Esophagus muscularis mucosa (tissue), 4 donors: ENCODE measurements at regions not wholly inside any gene's neighbourhood (a gene's known extent, or its start where the extent isn't known, plus 50 kb on each side); places are given as distances from the start of the nearest gene placed in this dataset.

ENCODE experiments used
- DNase-seq: peaks from one replicate; pipeline ENCODE4 v3.0.0-alpha.2; 2017; ENCODE audit errors: extremely low spot score
- H3K27ac ChIP-seq, 4 donors: fragments of 200-600 bp; sonication (generic); replicated peaks in 1 of 4; 1 replicate in 3 of 4; 2 replicates in 1 of 4; pipeline ENCODE4 v1.5.1; 2016 to 2019; ENCODE audit warnings: mild to moderate bottlenecking in 1 of 4
- H3K27me3 ChIP-seq, 4 donors: fragments of 200-600 bp; sonication (generic); one replicate each; pipeline versions ENCODE4 v1.5.1 to v1.6.0; 2016 to 2019
- H3K36me3 ChIP-seq, 4 donors: fragments of 200-600 bp; sonication (generic); one replicate each; pipeline ENCODE4 v1.5.1; 2016 to 2019
- H3K4me1 ChIP-seq, 4 donors: fragments of 200-600 bp; sonication (generic); one replicate each; pipeline ENCODE4 v1.5.1; 2016 to 2019
- H3K4me3 ChIP-seq, 4 donors: fragments of 200-600 bp; sonication (generic); 1 replicate in 2 of 4; 2 replicates in 2 of 4; pipeline ENCODE4 v1.5.1; 2016 to 2019; ENCODE audit warnings: mild to moderate bottlenecking in 4 of 4, moderate library complexity in 1 of 4
- H3K9me3 ChIP-seq, 4 donors: fragments of 200-600 bp; sonication (generic); 1 replicate in 3 of 4; 2 replicates in 1 of 4; pipeline ENCODE4 v1.5.1; 2016 to 2019
- EP300 ChIP-seq: sonication (generic); formaldehyde crosslinking; IDR thresholded peaks from one replicate; pipeline ENCODE4 v1.6.1; 2017; ENCODE audit warnings: antibody characterized with exemption
- POLR2A ChIP-seq: fragments of 450-650 bp; IDR thresholded peaks from one replicate; pipeline ENCODE4 v1.6.1; 2017; ENCODE audit warnings: antibody characterized with exemption, moderate library complexity, mild to moderate bottlenecking, low read depth
- POLR2AphosphoS5 ChIP-seq, 2 donors: sonication (generic); formaldehyde crosslinking; IDR thresholded peaks; one replicate each; pipeline ENCODE4 v1.6.1; 2017; ENCODE audit warnings: antibody characterized with exemption in 2 of 2
- WGBS: methylation state at CpG from one replicate; pipeline ENCODE4 v1.1.5; 2018; 5-methylcytosine and 5-hydroxymethylcytosine counted together
- intact Hi-C: fragments of 100-400 bp; cut with DNase I; formaldehyde crosslinking; loops from one replicate; pipeline ENCODE4 v1.15.1; 2023
- TF ChIP-seq, protein P1 (sequence below), 3 experiments: fragments of 200-600 bp in 2 of 3; fragments of 450-650 bp in 1 of 3; sonication (generic) in 2 of 3; IDR thresholded peaks; one replicate each; pipeline ENCODE4 v1.5.1; 2017 to 2019; ENCODE audit warnings: antibody characterized with exemption in 3 of 3, mild to moderate bottlenecking in 2 of 3, moderate library complexity in 1 of 3

GRCh38 chr18:11323359-11323819, 174.0 kb upstream of the PIEZO2 start:
- Histone ChIP-seq H3K36me3 (no peaks in the 10 kb centered on the region), H3K9me3 (no peaks in the 10 kb centered on the region), H3K27me3 (no peaks in the 10 kb centered on the region), H3K4me1 (peaks cover 0 to 12% (median 5%) of the 10 kb centered on the region in 4 donors), H3K27ac (no peak overlapping the region), H3K4me3 (no peak overlapping the region)
- no peak for TF ChIP-seq POLR2A
- TF ChIP-seq, protein P1, sequence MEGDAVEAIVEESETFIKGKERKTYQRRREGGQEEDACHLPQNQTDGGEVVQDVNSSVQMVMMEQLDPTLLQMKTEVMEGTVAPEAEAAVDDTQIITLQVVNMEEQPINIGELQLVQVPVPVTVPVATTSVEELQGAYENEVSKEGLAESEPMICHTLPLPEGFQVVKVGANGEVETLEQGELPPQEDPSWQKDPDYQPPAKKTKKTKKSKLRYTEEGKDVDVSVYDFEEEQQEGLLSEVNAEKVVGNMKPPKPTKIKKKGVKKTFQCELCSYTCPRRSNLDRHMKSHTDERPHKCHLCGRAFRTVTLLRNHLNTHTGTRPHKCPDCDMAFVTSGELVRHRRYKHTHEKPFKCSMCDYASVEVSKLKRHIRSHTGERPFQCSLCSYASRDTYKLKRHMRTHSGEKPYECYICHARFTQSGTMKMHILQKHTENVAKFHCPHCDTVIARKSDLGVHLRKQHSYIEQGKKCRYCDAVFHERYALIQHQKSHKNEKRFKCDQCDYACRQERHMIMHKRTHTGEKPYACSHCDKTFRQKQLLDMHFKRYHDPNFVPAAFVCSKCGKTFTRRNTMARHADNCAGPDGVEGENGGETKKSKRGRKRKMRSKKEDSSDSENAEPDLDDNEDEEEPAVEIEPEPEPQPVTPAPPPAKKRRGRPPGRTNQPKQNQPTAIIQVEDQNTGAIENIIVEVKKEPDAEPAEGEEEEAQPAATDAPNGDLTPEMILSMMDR (IDR thresholded peaks at IDR 0.05): no peak
- TF ChIP-seq POLR2AphosphoS5 (IDR thresholded peaks at IDR 0.05): no peak
- no peak for TF ChIP-seq EP300
- 83% methylated on average over 11 of the region's 11 CpGs for WGBS
- no peak for DNase-seq
- intact Hi-C loops: no loop called here

DNA sequence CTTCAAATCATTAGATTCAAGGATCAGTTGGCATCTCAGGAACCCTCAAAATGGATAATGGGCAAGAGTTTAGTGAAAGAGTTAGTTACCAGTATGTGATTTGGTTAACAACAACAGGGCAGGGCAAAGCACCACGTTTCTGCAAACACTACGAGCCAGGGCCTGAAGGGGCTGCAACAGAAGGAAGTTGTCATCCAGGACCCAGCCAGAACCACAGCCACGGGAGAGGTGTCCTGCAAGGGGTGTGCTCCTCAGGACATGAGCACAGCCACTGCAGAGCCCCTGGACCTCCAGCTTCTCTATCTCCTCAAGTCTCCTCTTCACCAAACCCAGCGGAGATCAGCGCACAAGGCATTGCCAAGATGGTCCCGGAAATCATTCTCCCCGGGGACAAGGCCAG, 173.3 kb upstream of the PIEZO2 start:
- no peak overlapping the region for H3K27ac ChIP-seq
- intact Hi-C loops: no loop called here

DNA sequence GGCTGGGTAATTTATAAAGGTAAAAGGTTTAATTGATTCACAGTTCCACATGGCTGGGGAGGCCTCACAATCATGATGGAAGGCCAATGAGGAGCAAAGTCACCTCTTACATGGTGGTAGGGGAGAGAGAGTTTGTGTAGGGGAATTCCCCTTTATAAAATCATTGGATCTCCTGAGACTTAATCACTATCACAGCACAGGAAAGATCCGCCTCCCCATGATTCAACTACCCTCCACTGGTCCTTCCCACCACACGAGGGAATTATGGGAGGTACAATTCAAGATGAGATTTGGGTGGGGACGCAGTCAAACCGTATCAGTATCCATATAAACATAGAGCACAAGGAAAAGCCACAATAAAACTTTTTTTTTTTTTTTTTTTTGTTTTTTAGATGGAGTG, 172.6 kb upstream of the PIEZO2 start:
- H3K4me3 ChIP-seq: no peak overlapping the region
- H3K27ac ChIP-seq: no peak overlapping the region
- TF ChIP-seq EP300: no peak
- TF ChIP-seq POLR2AphosphoS5 (IDR thresholded peaks at IDR 0.05): no peak
- TF ChIP-seq POLR2A: no peak
- TF ChIP-seq, protein P1 (IDR thresholded peaks at IDR 0.05): no peak
- no peaks in the 10 kb centered on the region for H3K9me3 ChIP-seq
- H3K27me3 ChIP-seq: no peaks in the 10 kb centered on the region
- DNase-seq: no peak
- no peaks in the 10 kb centered on the region for H3K36me3 ChIP-seq
- intact Hi-C loops: no loop called here
- whole genome bisulfite sequencing: 49% methylated on average over 4 of the region's 4 CpGs
- peaks cover 0 to 12% (median 5%) of the 10 kb centered on the region in 4 donors for H3K4me1 ChIP-seq

More for the DNA sequence above, 173.3 kb upstream of the PIEZO2 start:
- H3K4me3 ChIP-seq: no peak overlapping the region
- H3K4me1 ChIP-seq: peaks cover 0 to 12% (median 5%) of the 10 kb centered on the region in 4 donors
- no peak for DNase-seq
- TF ChIP-seq, protein P1 (IDR thresholded peaks at IDR 0.05): no peak
- TF ChIP-seq POLR2AphosphoS5 (IDR thresholded peaks at IDR 0.05) (no peak), EP300 (no peak), POLR2A (no peak)
- WGBS: 66% methylated on average over 7 of the region's 7 CpGs
- no peaks in the 10 kb centered on the region for H3K36me3 ChIP-seq
- H3K27me3 ChIP-seq: no peaks in the 10 kb centered on the region
- no peaks in the 10 kb centered on the region for H3K9me3 ChIP-seq

- no peak overlapping the region for H3K27ac ChIP-seq
- no peak overlapping the region for H3K4me3 ChIP-seq
- intact Hi-C loops: no loop called here
- no peaks in the 10 kb centered on the region for H3K36me3 ChIP-seq
- no peaks in the 10 kb centered on the region for H3K27me3 ChIP-seq
- WGBS: 62% methylated on average over 11 of the region's 11 CpGs
- TF ChIP-seq, protein P1 (IDR thresholded peaks at IDR 0.05): no peak
- no peak for TF ChIP-seq POLR2A
- no peak for TF ChIP-seq POLR2AphosphoS5 (IDR thresholded peaks at IDR 0.05)
- TF ChIP-seq EP300: no peak
- DNase-seq: no peak
- H3K9me3 ChIP-seq: no peaks in the 10 kb centered on the region
- peaks cover 0 to 10% (median 4%) of the 10 kb centered on the region in 4 donors for H3K4me1 ChIP-seq
These were observed 171.6 kb upstream of the PIEZO2 start for GRCh38 chr18:11320986-11321385.

GRCh38 chr18:11316546-11316945, 167.2 kb upstream of the PIEZO2 start:
- TF ChIP-seq POLR2AphosphoS5 (IDR thresholded peaks at IDR 0.05) (no peak), EP300 (no peak), POLR2A (no peak)
- TF ChIP-seq, protein P1 (IDR thresholded peaks at IDR 0.05): no peak
- Histone ChIP-seq H3K27me3 (no peaks in the 10 kb centered on the region), H3K4me3 (no peak overlapping the region), H3K9me3 (no peaks in the 10 kb centered on the region), H3K27ac (no peak overlapping the region), H3K4me1 (no peaks in the 10 kb centered on the region), H3K36me3 (no peaks in the 10 kb centered on the region)
- intact Hi-C loops: loop anchor here (10.0 kb wide), 1 partner anchor 238 kb away; no protein-coding TSS in a partner anchor
- no peak for DNase-seq
